MM.1S (cell line): ENCODE measurements at regions not wholly inside any gene's neighbourhood (a gene's known extent, or its start where the extent isn't known, plus 50 kb on each side); places are given as distances from the start of the nearest gene placed in this dataset.

Experiments used
- EZH2 ChIP-seq: fragments of 300-600 bp; sonication (generic); optimal IDR thresholded peaks from 2 replicates; pipeline ENCODE3; 2017; ENCODE audit warnings: low read depth, mild to moderate bottlenecking, antibody characterized with exemption, low read length, mixed read lengths
- EZH2phosphoT487 ChIP-seq: fragments of 300-600 bp; sonication (generic); IDR thresholded peaks from 2 replicates; pipeline ENCODE4 v1.6.1; 2018; ENCODE audit warnings: antibody characterized with exemption, low read length
- TF ChIP-seq, protein P1 (sequence below): fragments of 300-600 bp; sonication (generic); IDR thresholded peaks from 2 replicates; pipeline ENCODE4 v1.5.1; 2016; ENCODE audit warnings: antibody characterized with exemption, low read length, mixed read lengths

DNA sequence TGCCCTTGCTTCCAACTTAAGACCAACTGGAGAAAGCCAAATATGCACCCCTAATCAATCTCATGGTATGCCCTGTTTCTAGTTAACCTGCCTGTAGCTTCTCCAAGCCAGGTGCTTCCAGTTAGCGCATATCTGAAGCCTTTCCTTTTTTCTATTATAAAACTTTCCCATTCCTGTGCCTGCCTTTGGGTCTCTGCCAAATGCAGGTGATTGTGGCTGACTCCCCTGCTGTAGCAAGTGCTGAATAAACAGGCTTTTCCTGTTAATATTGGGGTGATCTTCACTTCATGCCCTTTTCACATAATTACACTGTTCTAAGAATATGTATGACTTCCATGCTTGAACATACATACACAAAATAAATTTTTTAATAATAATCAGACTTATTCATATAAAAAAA, 207.4 kb downstream of the TANC2 start:
- TF ChIP-seq, protein P1, sequence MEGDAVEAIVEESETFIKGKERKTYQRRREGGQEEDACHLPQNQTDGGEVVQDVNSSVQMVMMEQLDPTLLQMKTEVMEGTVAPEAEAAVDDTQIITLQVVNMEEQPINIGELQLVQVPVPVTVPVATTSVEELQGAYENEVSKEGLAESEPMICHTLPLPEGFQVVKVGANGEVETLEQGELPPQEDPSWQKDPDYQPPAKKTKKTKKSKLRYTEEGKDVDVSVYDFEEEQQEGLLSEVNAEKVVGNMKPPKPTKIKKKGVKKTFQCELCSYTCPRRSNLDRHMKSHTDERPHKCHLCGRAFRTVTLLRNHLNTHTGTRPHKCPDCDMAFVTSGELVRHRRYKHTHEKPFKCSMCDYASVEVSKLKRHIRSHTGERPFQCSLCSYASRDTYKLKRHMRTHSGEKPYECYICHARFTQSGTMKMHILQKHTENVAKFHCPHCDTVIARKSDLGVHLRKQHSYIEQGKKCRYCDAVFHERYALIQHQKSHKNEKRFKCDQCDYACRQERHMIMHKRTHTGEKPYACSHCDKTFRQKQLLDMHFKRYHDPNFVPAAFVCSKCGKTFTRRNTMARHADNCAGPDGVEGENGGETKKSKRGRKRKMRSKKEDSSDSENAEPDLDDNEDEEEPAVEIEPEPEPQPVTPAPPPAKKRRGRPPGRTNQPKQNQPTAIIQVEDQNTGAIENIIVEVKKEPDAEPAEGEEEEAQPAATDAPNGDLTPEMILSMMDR: no peak
- no peak for TF ChIP-seq EZH2
- TF ChIP-seq EZH2phosphoT487: no peak
